ENCODE measurements at regions not wholly inside any gene's neighbourhood (a gene's known extent, or its start where the extent isn't known, plus 50 kb on each side); places are given as distances from the start of the nearest gene placed in this dataset.
"Not testable (repeated sequence)": the region's sequence is repeated elsewhere in the genome, so short reads cannot be mapped to it uniquely, and the experiment has no call there.

- no peak for FAIRE-seq
Observed at GRCh38 chr17:70324031-70324430, 154.7 kb downstream of the KCNJ2 start.

DNA sequence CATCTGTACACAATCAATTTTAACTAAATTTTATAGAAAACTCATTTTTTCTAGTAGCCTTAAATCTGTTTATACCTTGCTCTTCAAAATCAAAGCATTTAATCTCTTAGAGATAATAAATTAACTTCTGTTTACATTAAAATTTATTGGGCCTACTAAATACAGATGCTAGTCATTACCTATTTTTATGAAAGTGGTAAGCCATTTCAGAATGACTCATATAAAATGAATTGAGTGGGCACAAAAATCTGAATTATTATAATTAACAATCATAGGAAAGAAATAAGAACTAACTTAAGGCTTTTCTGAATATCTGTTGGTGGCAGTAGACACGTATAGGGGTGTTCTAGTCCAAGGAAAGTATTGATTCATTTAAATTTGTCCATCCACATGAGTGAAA lies 157.9 kb downstream of the KCNJ2 start:
- no peak for FAIRE-seq

DNA sequence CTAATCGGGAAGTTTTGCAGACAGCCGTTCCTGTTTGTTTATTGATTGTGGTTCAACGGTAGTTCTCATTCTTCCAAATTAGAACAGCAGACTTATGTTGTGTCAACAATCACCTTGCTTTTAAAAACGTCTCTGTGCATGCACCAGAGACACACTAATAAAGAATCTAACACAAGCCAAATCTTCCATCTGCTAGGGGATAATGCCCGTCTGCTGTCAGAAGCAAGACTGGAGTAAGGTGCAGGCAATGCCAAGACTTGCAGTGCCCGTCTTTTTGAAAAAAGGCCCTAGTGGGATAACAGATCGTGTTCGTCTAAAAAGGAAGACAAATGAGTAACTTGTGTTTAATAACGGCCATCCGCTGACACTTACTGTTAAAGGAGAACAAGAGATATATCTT lies 158.4 kb downstream of the KCNJ2 start:
- FAIRE-seq, result no peak

GRCh38 chr17:70329721-70330120 lies 160.4 kb downstream of the KCNJ2 start:
- no peak for FAIRE-seq

- FAIRE-seq, result not testable (repeated sequence)
Observed at GRCh38 chr17:70331066-70331465, 161.7 kb downstream of the KCNJ2 start.

- FAIRE-seq, result no peak
Observed at GRCh38 chr17:70332356-70333210, 163.3 kb downstream of the KCNJ2 start.

GRCh38 chr17:70336411-70336810 lies 167.1 kb downstream of the KCNJ2 start:
- no peak for FAIRE-seq

- FAIRE-seq, result no peak
Observed at GRCh38 chr17:70338946-70339354, 169.6 kb downstream of the KCNJ2 start.

DNA sequence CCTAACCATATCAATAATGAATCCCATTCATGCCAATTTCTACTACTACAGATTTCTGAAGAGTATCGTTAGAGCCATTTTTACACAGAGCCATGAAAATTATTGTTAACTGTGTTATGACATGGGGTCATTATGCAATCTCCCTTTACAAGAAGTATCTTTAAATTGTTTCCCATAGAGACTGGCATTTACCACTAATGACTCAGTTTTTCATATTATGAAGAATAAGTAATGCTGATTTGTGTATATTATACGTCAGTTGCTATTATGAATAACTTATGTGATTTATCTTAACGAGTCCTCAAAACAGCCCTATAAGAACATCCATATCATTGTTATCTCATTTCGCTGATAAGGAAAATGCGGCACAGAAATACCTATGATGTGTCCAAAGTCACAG lies 173.8 kb downstream of the KCNJ2 start:
- no peak for FAIRE-seq

DNA sequence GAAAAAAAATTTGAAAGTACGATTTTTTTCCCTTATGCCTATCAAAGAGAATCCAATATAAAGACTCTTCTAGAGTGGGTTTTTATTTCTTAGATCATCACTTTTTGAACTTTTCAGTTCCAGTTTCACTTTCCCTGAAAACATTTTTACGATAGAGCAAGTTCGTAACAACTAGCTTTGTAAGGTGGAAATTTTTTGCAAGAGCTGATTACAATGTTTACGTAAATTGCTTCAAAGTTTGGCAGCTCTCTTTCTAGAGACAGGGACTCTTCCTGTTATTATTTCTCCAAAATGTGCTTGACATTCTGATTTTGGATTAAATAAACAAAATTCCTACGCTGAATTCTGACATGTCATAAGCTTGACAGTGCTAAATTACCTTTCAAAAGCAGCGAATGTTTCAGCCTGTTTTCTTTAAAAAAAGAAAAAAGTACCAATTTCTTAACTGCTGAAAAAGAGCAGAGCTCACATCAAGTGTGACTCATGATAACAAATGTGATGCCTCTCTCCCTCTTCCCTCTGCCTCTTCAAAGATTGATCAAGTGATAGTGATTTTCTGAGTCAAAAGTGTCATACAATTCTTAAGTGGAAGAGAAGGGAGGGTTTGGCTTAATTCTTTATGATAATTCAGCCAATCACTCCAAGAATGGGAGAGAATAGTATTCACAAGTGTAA lies 175.2 kb downstream of the KCNJ2 start:
- FAIRE-seq, result peak; percentile 82

- no peak for FAIRE-seq
Observed at GRCh38 chr17:70345061-70345460, 175.7 kb downstream of the KCNJ2 start.

GRCh38 chr17:70352834-70353233 lies 183.5 kb downstream of the KCNJ2 start:
- FAIRE-seq, result no peak

GRCh38 chr17:70353408-70354092 lies 184.2 kb downstream of the KCNJ2 start:
- no peak for FAIRE-seq

GRCh38 chr17:70355185-70355584 lies 185.9 kb downstream of the KCNJ2 start:
- FAIRE-seq, result no peak

DNA sequence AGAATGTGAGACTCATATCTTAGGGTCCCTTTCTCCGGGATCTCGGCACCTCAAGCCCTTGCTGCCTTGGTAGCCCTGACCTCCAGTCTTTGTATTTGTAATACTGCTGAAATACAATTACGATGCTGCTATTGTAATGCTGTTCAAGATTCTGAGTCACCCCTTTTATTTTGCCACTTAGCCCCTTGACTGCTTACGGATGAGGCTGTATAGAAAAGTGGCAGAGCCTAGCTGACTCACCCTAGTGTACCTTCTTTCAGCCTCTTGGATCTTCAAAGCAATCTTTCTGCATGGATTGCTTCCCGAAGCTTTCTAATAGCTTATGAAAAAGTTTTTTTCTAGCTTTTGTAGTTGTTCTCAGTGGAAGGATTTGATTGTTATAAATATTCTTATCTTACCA lies 187.9 kb downstream of the KCNJ2 start:
- FAIRE-seq, result no peak

GRCh38 chr17:70365091-70365583 lies 195.8 kb downstream of the KCNJ2 start:
- no peak for FAIRE-seq

GRCh38 chr17:70366386-70366785 lies 197.1 kb downstream of the KCNJ2 start:
- no peak for FAIRE-seq

- FAIRE-seq, result no peak
Observed at GRCh38 chr17:70368011-70368410, 198.7 kb downstream of the KCNJ2 start.

DNA sequence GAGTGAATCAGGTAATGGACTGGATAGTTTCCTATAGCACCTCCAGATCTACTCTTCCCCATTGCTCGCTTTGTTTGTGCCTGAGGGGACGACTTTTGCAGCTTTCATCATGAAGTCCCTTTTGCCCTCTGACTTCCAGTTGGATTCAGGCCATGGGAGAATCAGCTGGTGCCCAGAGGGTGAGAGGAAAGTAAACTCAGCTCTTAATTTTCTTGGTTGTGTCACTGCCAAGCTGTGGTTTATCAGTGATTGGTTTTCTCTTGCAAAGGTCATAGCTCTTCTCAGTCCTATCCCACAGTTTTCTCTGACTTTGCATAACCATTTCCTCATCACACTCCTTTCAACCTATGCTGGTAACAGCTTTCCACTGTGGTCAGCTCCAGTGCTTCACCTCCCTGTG lies 200.1 kb downstream of the KCNJ2 start:
- FAIRE-seq, result no peak

- no peak for FAIRE-seq
Observed at GRCh38 chr17:70370816-70371215, 201.5 kb downstream of the KCNJ2 start.

GRCh38 chr17:70373369-70373768 lies 204.0 kb downstream of the KCNJ2 start:
- no peak for FAIRE-seq

- FAIRE-seq, result no peak
Observed at GRCh38 chr17:70374496-70374895, 205.2 kb downstream of the KCNJ2 start.

- no peak for FAIRE-seq
Observed at GRCh38 chr17:70375406-70375805, 206.1 kb downstream of the KCNJ2 start.
